IMR-90 (cell line): ENCODE measurements at regions not wholly inside any gene's neighbourhood (a gene's known extent, or its start where the extent isn't known, plus 50 kb on each side); places are given as distances from the start of the nearest gene placed in this dataset.
"Not testable (repeated sequence)": the region's sequence is repeated elsewhere in the genome, so short reads cannot be mapped to it uniquely, and the experiment has no call there.

Experiments used
- ATAC-seq: fragments of 200-7000 bp; cut with Tn5 transposase; 2 replicates; pipeline ENCODE4 v1.9.1; 2020; ENCODE audit warnings: low read depth, mild to moderate bottlenecking, moderate library complexity
- BruUV-seq: library from RNA; stranded (reverse); fragments of 400-500 nt; replicated peaks from 2 replicates; lab custom pipeline; 2021; lab: Mats Ljungman, UMichigan
- CTCF ChIA-PET: fragments of 300-600 bp; formaldehyde crosslinking; extraction: SDS; loops from one replicate; lab custom pipeline; 2021; ENCODE audit warnings: antibody characterized with exemption; lab: Yijun Ruan, JAX
- POLR2A ChIA-PET: fragments of 300-600 bp; sonication (Branson Sonifier 250); formaldehyde crosslinking; loops from one replicate; lab custom pipeline; 2022; ENCODE audit warnings: antibody characterized with exemption; ENCODE audit not compliant: unreplicated experiment; lab: Charles Lee
- DNase-seq: peaks from one replicate; pipeline ENCODE4 v3.0.0; 2013
- H2AFZ ChIP-seq: replicated peaks from 2 replicates; pipeline ENCODE3; 2013; ENCODE audit warnings: low read length, mild to moderate bottlenecking; ENCODE audit not compliant: poor library complexity
- H2AK5ac ChIP-seq: 2 replicates; pipeline ENCODE4 v1.6.1; 2013; ENCODE audit warnings: low read depth, low read length, inconsistent platforms
- H2AK9ac ChIP-seq: replicated peaks from 2 replicates; pipeline ENCODE3; 2013; ENCODE audit warnings: mild to moderate bottlenecking, low read depth, low read length, moderate library complexity; ENCODE audit not compliant: poor library complexity
- H2BK120ac ChIP-seq: 2 replicates; pipeline ENCODE4 v1.6.1; 2013; ENCODE audit warnings: low read depth, low read length, inconsistent platforms
- H2BK15ac ChIP-seq: 3 replicates; pipeline ENCODE4 v1.6.1; 2013; ENCODE audit warnings: low read depth, low read length, inconsistent platforms
- H2BK20ac ChIP-seq: 2 replicates; pipeline ENCODE4 v1.6.1; 2013; ENCODE audit warnings: low read depth, mild to moderate bottlenecking, inconsistent platforms, low read length, moderate library complexity
- H2BK5ac ChIP-seq: 2 replicates; pipeline ENCODE4 v1.6.1; 2013; ENCODE audit warnings: mild to moderate bottlenecking, low read depth, low read length, inconsistent platforms; ENCODE audit not compliant: poor library complexity, severe bottlenecking
- H3K14ac ChIP-seq: replicated peaks from 2 replicates; pipeline ENCODE4 v1.6.1; 2013; ENCODE audit warnings: low read depth, low read length, inconsistent platforms
- H3K18ac ChIP-seq: 2 replicates; pipeline ENCODE4 v1.6.1; 2013; ENCODE audit warnings: low read depth, low read length, control low read depth
- H3K23ac ChIP-seq: 2 replicates; pipeline ENCODE4 v1.6.1; 2013; ENCODE audit warnings: low read depth, low read length, inconsistent platforms
- H3K27ac ChIP-seq: 2 replicates; pipeline ENCODE4 v1.5.1; 2013; ENCODE audit warnings: mild to moderate bottlenecking, control low read depth, low read length; ENCODE audit not compliant: insufficient read depth
- H3K27me3 ChIP-seq: 2 replicates; pipeline ENCODE4 v1.6.1; 2013; ENCODE audit warnings: low read length; ENCODE audit not compliant: control insufficient read depth, insufficient read depth
- H3K36me3 ChIP-seq: 2 replicates; pipeline ENCODE4 v1.6.1; 2013; ENCODE audit warnings: low read length, mixed read lengths; ENCODE audit not compliant: control insufficient read depth, insufficient read depth
- H3K4ac ChIP-seq: 2 replicates; pipeline ENCODE4 v1.6.1; 2013; ENCODE audit warnings: low read depth, low read length, inconsistent platforms
- H3K4me1 ChIP-seq: 2 replicates; pipeline ENCODE4 v1.6.1; 2013; ENCODE audit warnings: low read length, mixed read lengths; ENCODE audit not compliant: control insufficient read depth, insufficient read depth
- H3K4me2 ChIP-seq: 2 replicates; pipeline ENCODE4 v1.6.1; 2013; ENCODE audit warnings: low read depth, mild to moderate bottlenecking, control low read depth, low read length, moderate library complexity
- H3K4me3 ChIP-seq: 2 replicates; pipeline ENCODE4 v1.5.1; 2013; ENCODE audit warnings: low read depth, mild to moderate bottlenecking, control low read depth, low read length, moderate library complexity; ENCODE audit not compliant: insufficient read depth
- H3K56ac ChIP-seq: 2 replicates; pipeline ENCODE4 v1.6.1; 2013; ENCODE audit warnings: low read length, inconsistent platforms; ENCODE audit not compliant: insufficient read depth; ENCODE audit errors: extremely low read depth
- H3K79me1 ChIP-seq, 2 experiments: 2 replicates each; pipeline ENCODE4 v1.6.1; 2013; ENCODE audit warnings: low read length in 2 of 2, inconsistent platforms in 1 of 2, low read depth in 1 of 2
- H3K9ac ChIP-seq: 2 replicates; pipeline ENCODE4 v1.6.1; 2013; ENCODE audit warnings: low read depth, low read length, control low read depth
- H3K9me1 ChIP-seq: 2 replicates; pipeline ENCODE4 v1.6.1; 2013; ENCODE audit warnings: low read length, inconsistent platforms; ENCODE audit not compliant: insufficient read depth
- H3K9me3 ChIP-seq: 2 replicates; pipeline ENCODE4 v1.6.1; 2013; ENCODE audit warnings: low read length; ENCODE audit not compliant: control insufficient read depth, insufficient read depth
- H4K20me1 ChIP-seq: 2 replicates; pipeline ENCODE4 v1.6.1; 2013; ENCODE audit warnings: low read length, inconsistent platforms; ENCODE audit not compliant: insufficient read depth
- H4K5ac ChIP-seq: 2 replicates; pipeline ENCODE4 v1.6.1; 2013; ENCODE audit warnings: mild to moderate bottlenecking, low read depth, low read length, control low read depth
- H4K8ac ChIP-seq, 2 experiments: 2 replicates each; pipeline ENCODE4 v1.6.1; 2013; ENCODE audit warnings: low read depth in 2 of 2, low read length in 2 of 2, control low read depth in 1 of 2, inconsistent platforms in 1 of 2
- H4K91ac ChIP-seq: 2 replicates; pipeline ENCODE4 v1.6.1; 2013; ENCODE audit warnings: low read depth, low read length, inconsistent platforms; ENCODE audit not compliant: insufficient read depth
- FOS ChIP-seq: fragments of 150-350 bp; IDR thresholded peaks from 2 replicates; pipeline ENCODE4 v1.6.1; 2016; ENCODE audit warnings: low read depth, low read length
- WGBS, 2 experiments: methylation state at CpG; one replicate each; pipeline versions ENCODE4 v1.1.5 to v1.1.7; 2013; ENCODE audit warnings: missing lambda C conversion rate in 2 of 2; ENCODE audit not compliant: insufficient read length in 1 of 2; ENCODE audit errors: extremely low coverage in 2 of 2; 5-methylcytosine and 5-hydroxymethylcytosine counted together
- dilution Hi-C: fragments of 300-500 bp; cut with HindIII; formaldehyde crosslinking; loops from one replicate; pipeline ENCODE4 v1.14.3; 2018; ENCODE audit warnings: low sequenced_read_pairs; ENCODE audit not compliant: unreplicated experiment
- in situ Hi-C: fragments of 300-500 bp; cut with MboI; formaldehyde crosslinking; loops from 3 replicates; pipeline ENCODE4 v1.14.3; 2019; ENCODE audit warnings: low sequenced_read_pairs, inconsistent platforms, mixed read lengths
- intact Hi-C: fragments of 100-400 bp; cut with micrococcal nuclease; formaldehyde crosslinking; loops from 2 replicates; pipeline ENCODE4 v1.10.0; 2022

- H3K9ac ChIP-seq, H2AFZ ChIP-seq, H3K27ac ChIP-seq, in situ Hi-C loops, CTCF ChIA-PET, H3K23ac ChIP-seq, intact Hi-C loops, BruUV-seq, H4K5ac ChIP-seq, H3K9me3 ChIP-seq, H3K79me1 ChIP-seq, H3K56ac ChIP-seq, H3K36me3 ChIP-seq, H3K27me3 ChIP-seq, H3K4me1 ChIP-seq, dilution Hi-C loops, H4K20me1 ChIP-seq, H3K4me3 ChIP-seq, H3K4me2 ChIP-seq, H3K9me1 ChIP-seq, H2AK9ac ChIP-seq: not testable (repeated sequence)
- POLR2A ChIA-PET: interaction anchor here (0.6 to 1.6 kb wide), 2 partner anchors 10 to 116 kb away, joined by 8 to 12 read pairs; partner anchors contain the start of gene TBX3
- Histone ChIP-seq H2BK5ac (peak overlapping the region; percentile 50), H3K18ac (peak overlapping the region; percentile 17; the same call in 1 of the 2 replicates), H4K8ac (peak overlapping the region; percentile 82 to 85; a peak in 2 of 4 replicates), H3K14ac (peak overlapping the region; percentile 52; the same call in 1 of the 2 replicates), H4K91ac (peak overlapping the region; percentile 94), H2AK5ac (peak overlapping the region; percentile 78; the same call in 1 of the 2 replicates), H2BK120ac (peak overlapping the region; percentile 80), H2BK20ac (peak overlapping the region; percentile 91; the same call in 1 of the 2 replicates), H2BK15ac (peak overlapping the region; percentile 73; the same call in 2 of the 3 replicates), H3K4ac (peak overlapping the region; percentile 91)
- TF ChIP-seq FOS: 0 out of 2 replicates have a peak, but pooled peaks have one; percentile 38
- DNase-seq (peak; percentile 65), ATAC-seq (peak; percentile 56)
- 60% methylated on average over 2 of the region's 8 CpGs; no CpG with 5 or more reads in 1 of the 2 experiments for WGBS, 2 experiments
These were observed 116.6 kb upstream of the TBX3 start for GRCh38 chr12:114800566-114800965.
